SKM-1 (cell line): ENCODE measurements at regions not wholly inside any gene's neighbourhood (a gene's known extent, or its start where the extent isn't known, plus 50 kb on each side); places are given as distances from the start of the nearest gene placed in this dataset.

Experiments used
- DNase-seq: peaks from one replicate; lab custom pipeline; 2025; ENCODE audit not compliant: unreplicated experiment; lab: John Stamatoyannopoulos, UW

DNA sequence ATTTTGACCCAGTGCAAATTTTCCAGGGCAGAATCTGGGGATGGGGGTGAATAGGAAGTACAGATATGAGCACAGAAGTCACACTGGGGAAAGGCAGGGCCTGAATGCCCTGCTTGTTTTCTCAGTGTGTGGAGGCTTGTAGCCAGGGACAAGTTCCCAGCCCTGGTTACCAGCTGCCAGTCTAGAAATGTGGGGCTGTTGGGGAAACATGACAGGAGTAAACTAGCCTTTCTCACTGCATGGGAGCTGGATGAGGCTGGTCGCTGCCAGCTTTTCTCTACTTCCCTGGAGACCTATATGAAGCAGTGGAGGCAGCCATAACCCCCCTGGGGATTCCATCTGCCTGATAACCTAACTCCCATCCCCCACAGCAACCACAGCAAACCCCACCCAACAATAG lies 2267.7 kb downstream of the PCDH9 start:
- DNase-seq: no peak

GRCh38 chr13:64959276-64959675 lies 2270.9 kb downstream of the PCDH9 start:
- DNase-seq: no peak

GRCh38 chr13:64958106-64958505 lies 2272.0 kb downstream of the PCDH9 start:
- DNase-seq: no peak

GRCh38 chr13:64938660-64939059 lies 2291.5 kb downstream of the PCDH9 start:
- DNase-seq: no peak

DNA sequence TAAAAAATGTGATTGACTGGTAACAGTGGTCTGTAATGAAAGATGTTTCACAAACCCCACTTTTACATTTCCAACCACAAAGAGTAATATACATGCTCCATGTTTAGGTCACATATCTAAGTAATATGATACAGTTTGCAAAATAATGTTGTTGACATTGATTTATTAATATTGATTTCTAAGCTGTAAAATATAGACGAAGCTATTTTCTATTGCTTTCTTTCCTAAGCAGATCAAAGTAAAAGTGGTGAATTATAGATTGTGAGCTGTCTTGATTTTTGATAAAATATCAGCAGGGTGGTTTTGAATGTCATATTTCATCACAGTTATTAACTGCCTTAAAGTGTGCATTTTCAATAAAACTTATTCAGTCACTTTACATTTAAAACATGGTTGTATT lies 2292.8 kb downstream of the PCDH9 start:
- DNase-seq: no peak

DNA sequence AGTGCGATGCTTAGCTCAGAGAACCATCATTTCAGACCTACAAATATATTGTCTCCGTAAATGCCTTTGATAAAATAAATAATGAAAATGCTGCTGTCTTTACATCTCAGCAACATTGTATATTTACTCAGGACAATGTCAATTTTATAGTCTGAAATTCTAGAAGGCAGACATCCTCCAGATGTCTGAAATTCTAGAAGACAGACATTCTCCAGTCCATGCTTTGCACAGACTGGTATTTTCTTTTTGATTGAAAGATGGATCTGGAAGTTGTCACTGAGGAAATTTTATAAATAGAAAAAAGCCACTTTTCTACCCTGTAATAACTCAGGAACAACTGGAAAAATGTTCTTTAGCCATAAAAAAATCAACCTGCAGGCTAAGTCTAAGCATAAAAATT lies 2293.3 kb downstream of the PCDH9 start:
- DNase-seq: no peak

DNA sequence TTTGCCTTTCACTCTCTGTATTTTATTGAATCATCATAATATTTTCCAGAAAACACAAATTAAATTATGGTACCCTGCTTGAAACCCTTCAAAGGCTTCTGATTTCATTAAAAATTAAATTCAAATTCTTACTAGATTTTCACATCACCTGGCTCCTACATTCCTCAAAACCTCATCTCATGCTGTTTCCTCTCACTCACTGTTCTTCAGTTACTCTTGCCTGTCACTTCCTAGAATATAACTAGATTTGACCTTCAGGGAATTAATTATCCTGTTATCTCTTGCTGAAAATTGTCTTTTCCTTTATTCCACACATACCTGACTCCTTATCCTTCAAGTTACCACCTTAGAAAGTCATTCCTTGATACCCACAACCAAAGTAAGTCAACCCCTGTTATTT lies 2294.7 kb downstream of the PCDH9 start:
- no peak for DNase-seq

DNA sequence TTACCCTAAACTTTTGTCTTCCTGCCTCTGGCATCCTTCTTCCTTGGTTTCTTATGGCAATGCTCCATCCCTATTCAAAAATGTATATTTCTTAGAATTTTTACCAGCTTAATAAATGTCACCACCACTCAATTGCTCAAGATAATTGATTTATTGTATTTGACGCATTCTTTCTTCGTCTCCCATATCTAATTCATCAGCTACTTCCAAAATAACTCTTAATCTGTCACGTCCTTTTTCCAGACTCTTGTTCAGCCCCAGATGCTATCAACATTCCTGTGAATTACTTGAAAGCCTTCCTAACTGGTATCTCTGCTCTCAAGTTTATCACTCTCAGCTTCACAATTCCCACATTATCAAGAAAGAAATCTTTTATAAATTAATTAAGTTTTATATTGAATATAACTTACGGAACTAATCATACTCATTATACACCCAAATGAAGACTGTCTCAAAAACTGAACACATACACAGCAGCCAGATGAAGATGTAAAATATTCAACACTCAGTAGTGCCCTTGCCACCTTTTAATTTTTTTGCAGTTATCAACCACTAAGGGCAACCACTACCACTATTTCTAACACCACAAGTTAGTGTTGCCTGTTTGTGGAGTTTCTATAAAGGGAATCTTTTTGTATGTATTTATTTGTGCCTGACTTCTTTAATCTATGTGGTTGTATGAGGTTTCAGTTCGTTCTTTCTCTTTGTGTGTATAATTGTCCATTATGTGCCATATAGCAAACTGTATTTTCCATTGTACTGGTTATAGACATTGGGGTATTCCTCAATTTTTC lies 2295.4 kb downstream of the PCDH9 start:
- DNase-seq: no peak

- no peak for DNase-seq
These were observed 2299.5 kb downstream of the PCDH9 start for GRCh38 chr13:64930636-64931035.

GRCh38 chr13:64928696-64929499 lies 2301.2 kb downstream of the PCDH9 start:
- no peak for DNase-seq

GRCh38 chr13:64925727-64926126 lies 2304.4 kb downstream of the PCDH9 start:
- no peak for DNase-seq

DNA sequence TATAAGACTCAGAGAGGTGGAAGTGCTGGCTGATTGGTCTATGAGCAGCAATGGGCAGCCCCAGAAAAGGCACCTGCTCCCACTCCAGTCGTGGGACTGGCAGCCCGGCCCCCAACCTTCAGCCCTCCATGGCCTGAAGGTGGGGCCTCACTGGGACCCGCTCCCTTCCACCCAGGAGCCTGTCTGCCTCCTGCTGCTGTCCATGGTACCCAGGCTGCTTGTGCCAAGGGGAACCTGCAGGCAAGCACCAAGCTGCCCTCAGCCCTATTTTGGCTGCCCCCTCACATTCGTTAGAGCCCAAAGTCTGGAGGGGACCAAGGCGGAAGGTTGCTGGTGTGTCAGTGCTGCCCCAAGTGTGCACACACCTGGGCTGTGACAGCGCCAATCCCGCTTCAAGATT lies 2304.9 kb downstream of the PCDH9 start:
- DNase-seq: no peak

GRCh38 chr13:64924401-64924800 lies 2305.7 kb downstream of the PCDH9 start:
- DNase-seq: no peak

- no peak for DNase-seq
These were observed 2312.6 kb downstream of the PCDH9 start for GRCh38 chr13:64917566-64917965.

GRCh38 chr13:64912141-64912540 lies 2318.0 kb downstream of the PCDH9 start:
- DNase-seq: no peak

DNA sequence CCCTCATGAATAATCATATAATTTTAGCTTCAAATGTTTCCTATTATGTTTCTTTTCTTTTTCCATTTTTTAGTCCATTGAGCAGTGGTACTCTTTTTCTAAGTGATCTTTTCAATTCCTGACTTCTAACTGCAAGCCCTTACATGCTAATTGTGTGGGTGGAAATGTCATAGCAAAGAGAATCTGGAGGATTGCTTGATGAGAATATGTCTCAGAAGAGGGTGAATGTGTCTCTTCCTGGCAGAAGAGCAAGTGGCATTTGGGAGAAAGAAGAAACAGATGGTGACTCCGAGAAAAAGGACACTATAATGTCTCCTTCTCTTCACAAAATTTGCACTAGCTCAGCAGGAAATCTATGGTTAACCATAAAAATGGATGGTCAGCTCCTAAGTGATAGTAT lies 2320.0 kb downstream of the PCDH9 start:
- no peak for DNase-seq

DNA sequence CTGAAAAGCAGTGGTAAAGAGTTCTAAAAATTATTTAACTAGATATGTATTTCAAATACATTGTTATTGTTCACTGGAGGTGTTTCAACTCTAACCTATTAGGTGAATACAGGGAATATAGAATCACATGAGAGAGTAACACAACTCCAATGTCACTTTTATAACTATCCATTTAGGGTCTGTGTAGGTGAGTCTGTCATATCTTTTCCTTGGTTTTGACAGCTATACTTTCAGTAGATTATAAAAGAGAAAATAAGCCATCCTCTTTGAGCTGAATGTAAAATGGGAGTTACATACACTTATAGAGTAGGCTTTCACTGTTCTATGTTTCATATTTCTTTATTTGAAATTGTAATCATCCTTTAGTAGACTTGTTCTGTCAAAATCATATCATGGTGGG lies 2321.0 kb downstream of the PCDH9 start:
- no peak for DNase-seq

- no peak for DNase-seq
These were observed 2330.1 kb downstream of the PCDH9 start for GRCh38 chr13:64900039-64900438.

- DNase-seq: no peak
These were observed 2345.2 kb downstream of the PCDH9 start for GRCh38 chr13:64884976-64885375.

- DNase-seq: no peak
These were observed 2353.0 kb downstream of the PCDH9 start for GRCh38 chr13:64877176-64877575.

DNA sequence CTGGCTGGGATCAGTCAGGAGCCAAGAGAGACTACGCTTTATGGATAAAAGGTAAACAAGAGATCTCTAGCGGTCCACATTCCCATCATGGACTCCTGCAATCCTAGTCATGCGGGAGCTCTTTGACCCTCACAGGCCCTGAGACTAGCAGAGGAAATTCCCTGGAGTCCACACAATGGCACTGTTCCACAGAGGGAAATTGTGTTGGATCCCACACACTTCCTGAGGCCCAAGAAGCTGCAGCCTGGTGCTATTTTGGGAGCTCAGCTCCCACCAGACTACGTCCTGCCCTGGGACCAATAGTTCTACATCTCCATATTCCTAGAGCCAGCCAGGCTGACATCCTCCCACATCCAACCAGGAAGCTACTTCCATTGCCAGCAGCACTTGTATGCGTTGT lies 2358.4 kb downstream of the PCDH9 start:
- no peak for DNase-seq

DNA sequence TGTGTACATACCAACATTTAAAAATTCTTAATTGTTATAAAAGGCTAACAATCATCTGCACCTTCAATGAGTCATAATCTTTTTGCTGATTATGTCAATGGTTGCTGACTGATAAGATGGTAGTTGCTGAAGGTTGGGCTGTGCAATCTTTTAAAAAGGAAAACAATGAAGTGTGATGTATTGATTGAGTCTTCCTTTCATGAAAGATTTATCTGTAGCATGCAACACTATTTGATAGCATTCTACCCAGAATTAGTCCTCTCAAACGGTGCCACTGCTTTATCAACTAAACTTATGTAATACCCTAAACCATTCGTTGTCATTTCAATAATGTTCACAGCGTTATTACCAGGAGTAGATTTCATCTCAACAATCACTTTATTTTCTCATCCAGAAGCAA lies 2360.6 kb downstream of the PCDH9 start:
- DNase-seq: no peak
